Activated B cell treated with CpG ODN at 0.5 μM for 24 hours (primary cell): ENCODE measurements at regions not wholly inside any gene's neighbourhood (a gene's known extent, or its start where the extent isn't known, plus 50 kb on each side); places are given as distances from the start of the nearest gene placed in this dataset.

Source experiments
- ATAC-seq: fragments of 200-7000 bp; cut with Tn5 transposase; one replicate; pipeline ENCODE4 v1.10.0; 2021; ENCODE audit warnings: low read depth, mild to moderate bottlenecking, moderate library complexity
- CTCF ChIA-PET: fragments of 350-600 bp; sonication (Branson Sonifier 250); formaldehyde crosslinking; loops from one replicate; lab custom pipeline; 2021; ENCODE audit warnings: antibody characterized with exemption; lab: Charles Lee
- POLR2A ChIA-PET: fragments of 350-600 bp; sonication (Branson Sonifier 250); formaldehyde crosslinking; loops from one replicate; lab custom pipeline; 2021; ENCODE audit warnings: antibody characterized with exemption; lab: Charles Lee
- DNase-seq: peaks from one replicate; pipeline ENCODE4 v3.0.0; 2022
- H3K27ac Mint-ChIP-seq: one replicate; pipeline ENCODE4 v1.8.0; 2020; ENCODE audit warnings: mixed read lengths
- H3K27me3 Mint-ChIP-seq: one replicate; pipeline ENCODE4 v1.8.0; 2021; ENCODE audit warnings: mixed read lengths
- H3K36me3 Mint-ChIP-seq: one replicate; pipeline ENCODE4 v1.8.0; 2021; ENCODE audit warnings: low read depth, mixed read lengths
- H3K4me1 Mint-ChIP-seq: one replicate; pipeline ENCODE4 v1.8.0; 2021; ENCODE audit warnings: mixed read lengths
- H3K4me3 Mint-ChIP-seq: one replicate; pipeline ENCODE4 v1.8.0; 2020; ENCODE audit warnings: mild to moderate bottlenecking, mixed read lengths
- H3K9me3 Mint-ChIP-seq: one replicate; pipeline ENCODE4 v1.8.0; 2020; ENCODE audit warnings: mixed read lengths
- intact Hi-C: fragments of 100-400 bp; cut with micrococcal nuclease; formaldehyde crosslinking; loops from one replicate; pipeline ENCODE4 v1.15.1; 2024
- TF ChIP-seq, protein P1 (sequence below): fragments of 200-600 bp; IDR thresholded peaks from one replicate; pipeline ENCODE4 v1.8.0; 2022; ENCODE audit warnings: antibody characterized with exemption, mild to moderate bottlenecking

GRCh38 chr18:55105873-55106272 is 146.6 kb upstream of the CCDC68 start:
- no peaks in the 10 kb centered on the region for H3K27me3 Mint-ChIP-seq
- CTCF ChIA-PET: interaction anchor here (0.6 kb wide), 1 partner anchor 481 kb away, joined by 3 read pairs; no protein-coding TSS in a partner anchor
- ATAC-seq (peak; percentile 33), DNase-seq (no peak)
- peak overlapping the region; percentile 33 for H3K4me3 Mint-ChIP-seq
- intact Hi-C loops: loop anchor here (5.0 kb wide), 1 partner anchor 116 kb away; no protein-coding TSS in a partner anchor
- TF ChIP-seq, protein P1, sequence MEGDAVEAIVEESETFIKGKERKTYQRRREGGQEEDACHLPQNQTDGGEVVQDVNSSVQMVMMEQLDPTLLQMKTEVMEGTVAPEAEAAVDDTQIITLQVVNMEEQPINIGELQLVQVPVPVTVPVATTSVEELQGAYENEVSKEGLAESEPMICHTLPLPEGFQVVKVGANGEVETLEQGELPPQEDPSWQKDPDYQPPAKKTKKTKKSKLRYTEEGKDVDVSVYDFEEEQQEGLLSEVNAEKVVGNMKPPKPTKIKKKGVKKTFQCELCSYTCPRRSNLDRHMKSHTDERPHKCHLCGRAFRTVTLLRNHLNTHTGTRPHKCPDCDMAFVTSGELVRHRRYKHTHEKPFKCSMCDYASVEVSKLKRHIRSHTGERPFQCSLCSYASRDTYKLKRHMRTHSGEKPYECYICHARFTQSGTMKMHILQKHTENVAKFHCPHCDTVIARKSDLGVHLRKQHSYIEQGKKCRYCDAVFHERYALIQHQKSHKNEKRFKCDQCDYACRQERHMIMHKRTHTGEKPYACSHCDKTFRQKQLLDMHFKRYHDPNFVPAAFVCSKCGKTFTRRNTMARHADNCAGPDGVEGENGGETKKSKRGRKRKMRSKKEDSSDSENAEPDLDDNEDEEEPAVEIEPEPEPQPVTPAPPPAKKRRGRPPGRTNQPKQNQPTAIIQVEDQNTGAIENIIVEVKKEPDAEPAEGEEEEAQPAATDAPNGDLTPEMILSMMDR: no peak
- peak overlapping the region; percentile 85 for H3K27ac Mint-ChIP-seq
- no peaks in the 10 kb centered on the region for H3K9me3 Mint-ChIP-seq
- peaks cover 47% of the 10 kb centered on the region for H3K4me1 Mint-ChIP-seq
- POLR2A ChIA-PET: interaction anchor here (0.6 to 1.7 kb wide), 6 partner anchors 12 to 216 kb away, joined by 3 to 10 read pairs (median 4); no protein-coding TSS in a partner anchor
- H3K36me3 Mint-ChIP-seq: no peaks in the 10 kb centered on the region

DNA sequence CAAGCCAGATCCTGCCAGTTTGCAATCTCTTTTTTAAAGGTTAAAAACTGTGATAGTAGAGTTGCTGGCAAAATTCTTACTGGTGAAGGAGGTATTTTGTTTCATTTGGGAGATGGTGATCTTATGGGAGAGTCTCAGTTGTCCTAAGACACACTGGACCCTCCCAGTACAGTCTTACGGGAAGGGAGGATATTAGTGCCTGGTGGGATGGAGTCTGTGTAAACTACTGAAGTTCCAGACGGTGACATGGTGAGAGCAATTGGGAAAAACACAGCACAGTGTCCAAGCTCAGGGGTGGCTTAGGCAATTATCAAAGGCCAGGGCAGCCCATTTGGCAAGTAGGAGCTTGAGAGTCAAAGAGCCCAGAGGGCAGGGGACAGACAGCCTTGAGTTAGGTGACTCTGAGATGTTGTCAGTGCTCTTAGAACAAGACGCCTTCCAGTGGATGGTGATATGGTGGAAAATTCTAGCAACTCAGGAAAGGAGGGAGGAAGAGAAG is 143.7 kb upstream of the CCDC68 start:
- TF ChIP-seq, protein P1: no peak
- Mint-ChIP-seq H3K9me3 (no peaks in the 10 kb centered on the region), H3K4me3 (no peak overlapping the region), H3K27ac (peak overlapping the region; percentile 14), H3K36me3 (no peaks in the 10 kb centered on the region), H3K4me1 (peaks cover 44% of the 10 kb centered on the region), H3K27me3 (no peaks in the 10 kb centered on the region)
- ATAC-seq: no peak
- no peak for DNase-seq
- intact Hi-C loops: no loop called here
- ChIA-PET POLR2A (no interaction called here), CTCF (no interaction called here)

DNA sequence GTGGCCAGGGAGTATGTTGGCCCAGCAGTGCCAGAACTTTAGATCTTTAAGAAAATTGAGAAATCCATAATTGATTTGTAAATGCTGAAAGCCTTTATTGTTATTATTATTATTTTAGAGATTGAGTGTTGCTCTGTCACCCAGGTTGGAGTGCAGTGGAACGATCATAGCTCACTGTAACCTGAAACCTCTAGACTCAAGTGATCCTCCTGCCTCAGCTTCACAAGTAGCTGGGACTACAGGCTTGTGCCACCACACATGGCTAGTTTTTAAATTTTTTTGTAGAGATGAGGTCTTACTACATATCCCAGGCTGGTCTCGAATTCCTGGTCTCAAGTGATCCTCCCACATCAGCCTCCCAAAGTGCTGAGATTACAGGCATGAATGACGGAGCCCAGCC is 143.2 kb upstream of the CCDC68 start:
- POLR2A ChIA-PET: interaction anchor here (0.7 kb wide), 1 partner anchor 215 kb away, joined by 3 read pairs; no protein-coding TSS in a partner anchor
- Mint-ChIP-seq H3K9me3 (no peaks in the 10 kb centered on the region), H3K4me3 (no peak overlapping the region), H3K27me3 (no peaks in the 10 kb centered on the region), H3K4me1 (peaks cover 44% of the 10 kb centered on the region), H3K36me3 (no peaks in the 10 kb centered on the region), H3K27ac (peak overlapping the region; percentile 48)
- DNase-seq (no peak), ATAC-seq (no peak)
- CTCF ChIA-PET: no interaction called here
- TF ChIP-seq, protein P1: no peak
- intact Hi-C loops: no loop called here

- TF ChIP-seq, protein P1: no peak
- no peak for DNase-seq
- ChIA-PET POLR2A (interaction anchor here (0.6 to 1.5 kb wide), 2 partner anchors 8 to 9 kb away, joined by 5 to 7 read pairs; no protein-coding TSS in a partner anchor), CTCF (no interaction called here)
- peak overlapping the region; percentile 48 for H3K27ac Mint-ChIP-seq
- ATAC-seq: no peak
- H3K36me3 Mint-ChIP-seq: no peaks in the 10 kb centered on the region
- no peaks in the 10 kb centered on the region for H3K9me3 Mint-ChIP-seq
- intact Hi-C loops: no loop called here
- peaks cover 43% of the 10 kb centered on the region for H3K4me1 Mint-ChIP-seq
- no peaks in the 10 kb centered on the region for H3K27me3 Mint-ChIP-seq
- H3K4me3 Mint-ChIP-seq: no peak overlapping the region
Measured at GRCh38 chr18:55101458-55101824, 142.2 kb upstream of the CCDC68 start.

- Mint-ChIP-seq H3K4me3 (no peak overlapping the region), H3K27me3 (no peaks in the 10 kb centered on the region), H3K9me3 (no peaks in the 10 kb centered on the region), H3K36me3 (no peaks in the 10 kb centered on the region), H3K4me1 (peaks cover 42% of the 10 kb centered on the region), H3K27ac (peak overlapping the region; percentile 55)
- DNase-seq (no peak), ATAC-seq (no peak)
- TF ChIP-seq, protein P1: no peak
- ChIA-PET POLR2A (interaction anchor here (0.6 to 1.5 kb wide), 5 partner anchors 8 to 39 kb away, joined by 3 to 7 read pairs (median 4); no protein-coding TSS in a partner anchor), CTCF (no interaction called here)
- intact Hi-C loops: no loop called here
Measured at GRCh38 chr18:55100817-55101457, 141.7 kb upstream of the CCDC68 start.
